Activated naive CD8-positive, alpha-beta T cell treated with anti-CD3 and anti-CD28 coated beads, Interleukin-2, amount 50 U/mL, for 24 hours (primary cell): ENCODE measurements at regions not wholly inside any gene's neighbourhood (a gene's known extent, or its start where the extent isn't known, plus 50 kb on each side); places are given as distances from the start of the nearest gene placed in this dataset.

Experiments used
- ATAC-seq: fragments of 150-1000 bp; cut with Tn5 transposase; one replicate; pipeline ENCODE4 v1.10.0; 2021
- DNase-seq: peaks from one replicate; pipeline ENCODE4 v3.0.0; 2021
- H3K27ac Mint-ChIP-seq: one replicate; pipeline ENCODE4 v1.8.0; 2021; ENCODE audit warnings: mild to moderate bottlenecking, mixed read lengths
- H3K27me3 Mint-ChIP-seq: one replicate; pipeline ENCODE4 v1.8.0; 2021; ENCODE audit warnings: mixed read lengths
- H3K36me3 Mint-ChIP-seq: one replicate; pipeline ENCODE4 v1.8.0; 2021; ENCODE audit warnings: low read depth, mixed read lengths
- H3K4me1 Mint-ChIP-seq: one replicate; pipeline ENCODE4 v1.8.0; 2021; ENCODE audit warnings: mixed read lengths
- H3K4me3 Mint-ChIP-seq: one replicate; pipeline ENCODE4 v1.8.0; 2021; ENCODE audit warnings: mild to moderate bottlenecking, moderate library complexity, mixed read lengths
- H3K9me3 Mint-ChIP-seq: one replicate; pipeline ENCODE4 v1.8.0; 2021; ENCODE audit warnings: mixed read lengths

GRCh38 chr13:80473695-80474094 is 132.8 kb upstream of the SPRY2 start:
- Mint-ChIP-seq H3K36me3 (no peaks in the 10 kb centered on the region), H3K27ac (no peak overlapping the region), H3K4me3 (no peak overlapping the region), H3K4me1 (peaks cover 1% of the 10 kb centered on the region), H3K9me3 (no peaks in the 10 kb centered on the region), H3K27me3 (no peaks in the 10 kb centered on the region)
- no peak for DNase-seq
- ATAC-seq, result no peak

- ATAC-seq (no peak), DNase-seq (no peak)
- peaks cover 6% of the 10 kb centered on the region for H3K9me3 Mint-ChIP-seq
- no peak overlapping the region for H3K4me3 Mint-ChIP-seq
- no peaks in the 10 kb centered on the region for H3K4me1 Mint-ChIP-seq
- no peaks in the 10 kb centered on the region for H3K27me3 Mint-ChIP-seq
- H3K36me3 Mint-ChIP-seq, result no peaks in the 10 kb centered on the region
- no peak overlapping the region for H3K27ac Mint-ChIP-seq
Observed at GRCh38 chr13:80469853-80470381, 129.0 kb upstream of the SPRY2 start.

GRCh38 chr13:80469105-80469852 is 128.4 kb upstream of the SPRY2 start:
- Mint-ChIP-seq H3K4me1 (no peaks in the 10 kb centered on the region), H3K4me3 (no peak overlapping the region), H3K27ac (no peak overlapping the region), H3K36me3 (no peaks in the 10 kb centered on the region), H3K27me3 (no peaks in the 10 kb centered on the region), H3K9me3 (peaks cover 6% of the 10 kb centered on the region)
- DNase-seq (no peak), ATAC-seq (no peak)

DNA sequence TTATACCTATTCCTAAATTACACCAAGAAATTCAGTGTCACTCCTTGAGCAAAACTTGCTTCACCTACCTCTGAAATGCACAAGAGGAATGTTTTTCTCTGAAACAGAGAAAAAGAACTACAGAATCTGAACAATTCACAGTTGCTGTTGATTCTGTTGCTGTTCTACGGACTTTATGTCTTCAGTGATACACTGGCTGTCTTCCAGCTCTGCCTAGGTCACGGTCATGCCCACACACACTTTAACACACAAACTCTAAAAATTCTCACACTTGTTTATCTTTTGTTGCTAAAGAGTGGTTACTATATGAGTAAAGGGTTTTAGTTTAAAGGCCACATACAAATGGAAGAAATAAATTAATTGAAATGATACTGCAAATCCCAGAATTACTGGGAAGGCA is 124.4 kb upstream of the SPRY2 start:
- no peak for DNase-seq
- H3K4me1 Mint-ChIP-seq, result no peaks in the 10 kb centered on the region
- peaks cover 6% of the 10 kb centered on the region for H3K9me3 Mint-ChIP-seq
- H3K4me3 Mint-ChIP-seq, result no peak overlapping the region
- no peaks in the 10 kb centered on the region for H3K27me3 Mint-ChIP-seq
- ATAC-seq, result no peak
- no peaks in the 10 kb centered on the region for H3K36me3 Mint-ChIP-seq
- no peak overlapping the region for H3K27ac Mint-ChIP-seq

DNA sequence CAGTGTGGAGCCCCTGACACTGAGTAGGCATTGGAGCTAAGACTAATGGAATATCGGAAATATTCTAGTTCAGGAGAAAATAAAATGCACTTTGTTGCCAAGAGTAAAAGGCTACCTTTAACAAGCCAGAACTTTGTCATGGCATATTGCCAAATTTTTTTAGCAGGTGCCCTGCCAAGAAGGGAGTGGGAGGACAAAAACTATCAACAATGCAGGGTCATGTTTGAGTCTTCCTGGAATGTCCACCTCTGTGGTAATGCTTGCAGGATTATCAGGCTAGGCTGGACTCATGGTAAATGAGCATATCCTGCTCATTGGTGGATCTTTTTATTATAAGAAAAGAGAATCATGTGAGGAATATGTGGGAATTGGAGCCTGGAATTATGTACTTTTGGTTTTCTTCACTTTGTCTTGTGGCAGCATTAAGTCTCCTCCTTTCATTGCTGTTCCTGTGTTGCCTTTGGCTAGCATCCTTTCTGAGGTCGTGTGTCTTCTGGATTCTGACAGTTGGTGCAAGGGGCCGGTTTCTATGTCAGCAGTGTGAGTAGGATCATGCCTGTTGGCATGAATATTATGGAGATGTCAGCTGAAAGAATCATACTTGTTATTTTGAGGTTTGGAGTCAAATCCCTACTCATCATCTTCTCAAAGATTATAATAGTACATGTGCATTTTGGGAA is 122.9 kb upstream of the SPRY2 start:
- no peaks in the 10 kb centered on the region for H3K36me3 Mint-ChIP-seq
- no peaks in the 10 kb centered on the region for H3K27me3 Mint-ChIP-seq
- H3K27ac Mint-ChIP-seq, result no peak overlapping the region
- H3K9me3 Mint-ChIP-seq, result peaks cover 6% of the 10 kb centered on the region
- no peak for ATAC-seq
- DNase-seq, result no peak
- H3K4me3 Mint-ChIP-seq, result no peak overlapping the region
- no peaks in the 10 kb centered on the region for H3K4me1 Mint-ChIP-seq

- Mint-ChIP-seq H3K36me3 (no peaks in the 10 kb centered on the region), H3K27ac (no peak overlapping the region), H3K4me1 (no peaks in the 10 kb centered on the region), H3K9me3 (peaks cover 6% of the 10 kb centered on the region), H3K4me3 (no peak overlapping the region), H3K27me3 (no peaks in the 10 kb centered on the region)
- ATAC-seq, result no peak
- DNase-seq, result no peak
Observed at GRCh38 chr13:80462567-80462966, 121.6 kb upstream of the SPRY2 start.

- no peak for ATAC-seq
Observed at GRCh38 chr13:80462037-80462436, 121.1 kb upstream of the SPRY2 start.

GRCh38 chr13:80458543-80458942 is 117.6 kb upstream of the SPRY2 start:
- no peaks in the 10 kb centered on the region for H3K9me3 Mint-ChIP-seq
- H3K4me1 Mint-ChIP-seq, result peaks cover 15% of the 10 kb centered on the region
- H3K36me3 Mint-ChIP-seq, result no peaks in the 10 kb centered on the region
- H3K4me3 Mint-ChIP-seq, result no peak overlapping the region
- H3K27ac Mint-ChIP-seq, result no peak overlapping the region
- ATAC-seq (no peak), DNase-seq (no peak)
- H3K27me3 Mint-ChIP-seq, result no peaks in the 10 kb centered on the region

More at GRCh38 chr13:80462037-80462436, 121.1 kb upstream of the SPRY2 start:
- Mint-ChIP-seq H3K9me3 (peaks cover 6% of the 10 kb centered on the region), H3K36me3 (no peaks in the 10 kb centered on the region), H3K27ac (no peak overlapping the region), H3K4me1 (no peaks in the 10 kb centered on the region), H3K27me3 (no peaks in the 10 kb centered on the region), H3K4me3 (no peak overlapping the region)
- DNase-seq, result no peak

DNA sequence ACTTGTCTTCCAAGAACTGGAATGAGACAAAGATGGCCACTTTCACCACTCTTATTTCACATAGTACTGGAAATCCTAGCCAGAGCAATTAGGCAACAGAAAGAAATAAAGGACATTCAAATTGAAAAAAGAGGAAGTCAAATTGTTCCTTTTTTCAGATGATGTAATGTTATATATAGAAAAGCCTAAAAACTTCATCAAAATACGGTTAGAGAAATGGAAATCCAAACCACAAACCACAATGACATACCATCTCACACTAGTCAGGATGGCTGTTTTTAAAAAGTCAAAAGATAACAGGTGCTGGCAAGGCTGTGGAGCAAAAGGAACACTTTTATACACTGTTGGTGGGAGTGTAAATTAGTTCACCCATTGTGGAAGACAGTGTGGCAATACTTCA is 113.3 kb upstream of the SPRY2 start:
- no peak overlapping the region for H3K4me3 Mint-ChIP-seq
- H3K36me3 Mint-ChIP-seq, result no peaks in the 10 kb centered on the region
- no peaks in the 10 kb centered on the region for H3K27me3 Mint-ChIP-seq
- H3K9me3 Mint-ChIP-seq, result peaks cover 4% of the 10 kb centered on the region
- ATAC-seq (no peak), DNase-seq (no peak)
- peaks cover 26% of the 10 kb centered on the region for H3K4me1 Mint-ChIP-seq
- H3K27ac Mint-ChIP-seq, result no peak overlapping the region

GRCh38 chr13:80452279-80452678 is 111.4 kb upstream of the SPRY2 start:
- Mint-ChIP-seq H3K36me3 (no peaks in the 10 kb centered on the region), H3K4me3 (no peak overlapping the region), H3K4me1 (peaks cover 26% of the 10 kb centered on the region), H3K9me3 (peaks cover 4% of the 10 kb centered on the region), H3K27me3 (no peaks in the 10 kb centered on the region), H3K27ac (no peak overlapping the region)
- DNase-seq (no peak), ATAC-seq (no peak)

DNA sequence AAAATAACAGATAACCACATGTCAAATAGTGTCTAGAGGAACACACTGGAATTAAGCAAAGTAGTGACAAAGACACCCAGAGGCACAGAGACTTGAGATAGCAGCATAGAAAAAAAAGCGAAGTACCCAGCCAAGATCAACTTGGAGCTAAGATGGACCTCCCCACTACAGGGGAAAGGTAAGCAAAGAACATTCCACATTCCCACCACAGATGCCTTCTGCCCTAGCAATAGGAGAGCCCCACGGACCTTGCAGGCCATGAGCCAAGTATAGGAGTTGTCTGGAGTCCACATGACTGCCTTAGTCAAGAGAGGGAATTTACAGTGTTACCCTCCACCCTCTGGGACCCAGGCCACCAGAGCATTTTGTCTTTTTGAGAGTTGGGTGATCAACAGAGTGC is 110.7 kb upstream of the SPRY2 start:
- Mint-ChIP-seq H3K9me3 (peaks cover 4% of the 10 kb centered on the region), H3K4me1 (peaks cover 26% of the 10 kb centered on the region), H3K36me3 (no peaks in the 10 kb centered on the region), H3K27ac (no peak overlapping the region), H3K4me3 (no peak overlapping the region), H3K27me3 (no peaks in the 10 kb centered on the region)
- no peak for DNase-seq
- no peak for ATAC-seq

GRCh38 chr13:80450386-80450785 is 109.5 kb upstream of the SPRY2 start:
- ATAC-seq, result no peak
- Mint-ChIP-seq H3K27ac (no peak overlapping the region), H3K36me3 (no peaks in the 10 kb centered on the region)

GRCh38 chr13:80448725-80449124 is 107.8 kb upstream of the SPRY2 start:
- H3K27me3 Mint-ChIP-seq, result no peaks in the 10 kb centered on the region
- ATAC-seq, result no peak
- H3K4me3 Mint-ChIP-seq, result no peak overlapping the region
- no peaks in the 10 kb centered on the region for H3K36me3 Mint-ChIP-seq
- H3K4me1 Mint-ChIP-seq, result peaks cover 21% of the 10 kb centered on the region
- peaks cover 4% of the 10 kb centered on the region for H3K9me3 Mint-ChIP-seq
- no peak for DNase-seq
- no peak overlapping the region for H3K27ac Mint-ChIP-seq

More at GRCh38 chr13:80450386-80450785, 109.5 kb upstream of the SPRY2 start:
- no peak for DNase-seq
- H3K4me3 Mint-ChIP-seq, result no peak overlapping the region
- no peaks in the 10 kb centered on the region for H3K27me3 Mint-ChIP-seq
- peaks cover 4% of the 10 kb centered on the region for H3K9me3 Mint-ChIP-seq
- H3K4me1 Mint-ChIP-seq, result peaks cover 26% of the 10 kb centered on the region

DNA sequence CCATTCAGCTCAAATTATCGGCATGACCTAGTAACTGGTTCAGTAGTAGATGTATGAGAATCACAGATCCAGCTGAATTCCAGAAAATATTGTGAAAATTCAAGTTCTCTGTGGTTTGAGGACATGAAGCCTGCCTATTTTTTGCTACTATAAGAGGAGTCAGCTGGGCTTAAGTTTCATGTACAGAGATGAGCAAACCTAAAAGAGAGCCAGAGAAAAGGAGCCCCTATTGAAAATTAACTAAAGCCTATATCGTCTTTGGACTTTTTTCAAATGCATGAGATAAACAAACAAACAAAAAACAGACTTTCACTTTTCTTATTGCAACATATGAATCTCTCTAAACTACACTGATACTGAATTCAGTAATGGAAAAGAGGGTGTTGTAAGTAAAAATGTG is 106.8 kb upstream of the SPRY2 start:
- H3K9me3 Mint-ChIP-seq, result peaks cover 9% of the 10 kb centered on the region
- no peaks in the 10 kb centered on the region for H3K27me3 Mint-ChIP-seq
- no peaks in the 10 kb centered on the region for H3K36me3 Mint-ChIP-seq
- H3K27ac Mint-ChIP-seq, result no peak overlapping the region
- no peak overlapping the region for H3K4me3 Mint-ChIP-seq
- peaks cover 22% of the 10 kb centered on the region for H3K4me1 Mint-ChIP-seq
- ATAC-seq (no peak), DNase-seq (no peak)
